ENCODE measurements at regions not wholly inside any gene's neighbourhood (a gene's known extent, or its start where the extent isn't known, plus 50 kb on each side); places are given as distances from the start of the nearest gene placed in this dataset.

DNA sequence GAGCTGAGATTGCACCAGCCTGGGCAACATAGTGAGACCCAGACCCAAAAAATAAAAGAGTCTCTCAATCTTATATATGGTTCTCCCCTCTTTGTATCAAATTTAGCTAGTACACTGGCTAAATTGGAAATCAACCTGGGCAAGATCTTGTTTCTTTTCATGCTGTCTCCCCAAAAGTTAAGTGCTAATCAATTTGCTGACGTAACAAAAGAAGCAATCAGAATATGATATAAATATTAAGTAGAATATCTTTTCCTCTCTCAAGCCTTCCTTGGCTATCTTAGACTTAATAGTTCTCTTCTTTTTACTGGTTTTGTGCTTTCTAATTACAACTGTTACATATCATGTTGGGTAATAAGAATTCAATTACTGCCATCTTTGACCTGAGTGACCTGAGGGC is 258.9 kb downstream of the KCNRG start:
- H3K27me3 ChIP-seq (ENCODE audit: control insufficient read depth, insufficient read depth, low read length): no peaks in the 10 kb centered on the region
- POLR2A ChIA-PET: no interaction called here
- DNase-seq (ENCODE audit: low read depth): no peak
- no peaks in the 10 kb centered on the region for H3K36me3 ChIP-seq (ENCODE audit: control insufficient read depth, insufficient read depth, low read length)
- CTCF ChIA-PET: interaction anchor here (0.6 kb wide), 1 partner anchor 552 kb away, joined by 3 read pairs; no protein-coding TSS in a partner anchor
- TF ChIP-seq, protein P1, sequence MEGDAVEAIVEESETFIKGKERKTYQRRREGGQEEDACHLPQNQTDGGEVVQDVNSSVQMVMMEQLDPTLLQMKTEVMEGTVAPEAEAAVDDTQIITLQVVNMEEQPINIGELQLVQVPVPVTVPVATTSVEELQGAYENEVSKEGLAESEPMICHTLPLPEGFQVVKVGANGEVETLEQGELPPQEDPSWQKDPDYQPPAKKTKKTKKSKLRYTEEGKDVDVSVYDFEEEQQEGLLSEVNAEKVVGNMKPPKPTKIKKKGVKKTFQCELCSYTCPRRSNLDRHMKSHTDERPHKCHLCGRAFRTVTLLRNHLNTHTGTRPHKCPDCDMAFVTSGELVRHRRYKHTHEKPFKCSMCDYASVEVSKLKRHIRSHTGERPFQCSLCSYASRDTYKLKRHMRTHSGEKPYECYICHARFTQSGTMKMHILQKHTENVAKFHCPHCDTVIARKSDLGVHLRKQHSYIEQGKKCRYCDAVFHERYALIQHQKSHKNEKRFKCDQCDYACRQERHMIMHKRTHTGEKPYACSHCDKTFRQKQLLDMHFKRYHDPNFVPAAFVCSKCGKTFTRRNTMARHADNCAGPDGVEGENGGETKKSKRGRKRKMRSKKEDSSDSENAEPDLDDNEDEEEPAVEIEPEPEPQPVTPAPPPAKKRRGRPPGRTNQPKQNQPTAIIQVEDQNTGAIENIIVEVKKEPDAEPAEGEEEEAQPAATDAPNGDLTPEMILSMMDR (IDR thresholded peaks at IDR 0.05; ENCODE audit: insufficient read depth, low read depth, low read length): no peak
- no peak overlapping the region for H3K4me3 ChIP-seq (ENCODE audit: low read depth, low read length)

DNA sequence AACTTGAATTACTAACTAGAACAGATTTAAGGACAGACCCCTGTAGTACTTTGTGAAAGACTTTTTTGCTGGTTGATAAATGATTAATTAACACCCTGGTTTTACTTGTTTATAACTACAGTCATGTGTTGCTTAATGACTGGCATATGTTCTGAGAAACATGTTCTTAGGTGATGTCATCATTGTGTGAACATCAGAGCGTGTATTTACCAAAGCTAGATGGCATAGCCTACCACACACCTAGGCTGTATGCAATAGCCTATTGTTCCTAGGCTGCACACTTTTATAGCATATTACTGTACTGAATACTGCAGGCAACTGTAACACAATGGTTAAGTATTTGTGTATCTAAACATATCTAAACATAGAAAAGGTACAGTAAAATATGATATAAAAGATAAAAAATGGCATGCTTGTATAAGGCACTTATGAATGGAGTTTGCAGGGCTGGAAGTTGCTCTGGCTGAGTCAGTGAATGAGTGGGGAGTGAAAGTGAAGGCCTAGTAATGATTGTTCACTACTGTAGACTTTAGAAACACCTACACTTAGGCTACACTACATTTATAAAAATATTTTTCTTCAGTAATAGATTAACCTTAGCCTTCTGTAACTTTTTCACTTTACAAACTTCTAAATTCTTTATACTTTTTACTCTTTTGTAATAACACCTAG is 260.3 kb downstream of the KCNRG start:
- Histone ChIP-seq H3K36me3 (ENCODE audit: control insufficient read depth, insufficient read depth, low read length) (no peaks in the 10 kb centered on the region), H3K4me3 (ENCODE audit: low read depth, low read length) (no peak overlapping the region), H3K27me3 (ENCODE audit: control insufficient read depth, insufficient read depth, low read length) (0 out of 2 replicates have a peak, but pooled peaks cover 2% of the 10 kb centered on the region)
- no peak for DNase-seq (ENCODE audit: low read depth)
- CTCF ChIA-PET: no interaction called here
- TF ChIP-seq, protein P1 (IDR thresholded peaks at IDR 0.05; ENCODE audit: insufficient read depth, low read depth, low read length): no peak
- POLR2A ChIA-PET: no interaction called here

DNA sequence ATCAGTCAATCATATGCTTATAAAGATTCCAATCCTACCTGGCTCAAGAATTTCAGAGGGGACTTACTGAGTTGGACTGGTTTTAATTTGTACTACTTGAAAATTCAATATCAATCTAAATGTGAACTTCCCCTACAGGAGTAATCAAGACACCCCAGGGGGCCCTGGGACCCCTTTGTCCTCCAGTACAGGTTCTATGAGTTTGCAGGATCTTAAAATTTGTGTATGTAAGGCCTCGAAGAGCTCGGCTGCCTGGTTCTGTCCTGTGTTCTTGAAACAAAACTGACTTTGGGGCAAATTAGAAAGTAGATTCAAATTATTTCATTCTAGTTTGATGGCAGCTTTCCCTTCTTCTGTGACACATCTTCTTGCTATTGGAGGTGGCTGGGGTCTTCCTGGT is 261.3 kb downstream of the KCNRG start:
- ChIA-PET CTCF (no interaction called here), POLR2A (no interaction called here)
- Histone ChIP-seq H3K27me3 (ENCODE audit: control insufficient read depth, insufficient read depth, low read length) (0 out of 2 replicates have a peak, but pooled peaks cover 2% of the 10 kb centered on the region), H3K36me3 (ENCODE audit: control insufficient read depth, insufficient read depth, low read length) (no peaks in the 10 kb centered on the region), H3K4me3 (ENCODE audit: low read depth, low read length) (no peak overlapping the region)
- no peak for DNase-seq (ENCODE audit: low read depth)
- TF ChIP-seq, protein P1 (IDR thresholded peaks at IDR 0.05; ENCODE audit: insufficient read depth, low read depth, low read length): no peak

DNA sequence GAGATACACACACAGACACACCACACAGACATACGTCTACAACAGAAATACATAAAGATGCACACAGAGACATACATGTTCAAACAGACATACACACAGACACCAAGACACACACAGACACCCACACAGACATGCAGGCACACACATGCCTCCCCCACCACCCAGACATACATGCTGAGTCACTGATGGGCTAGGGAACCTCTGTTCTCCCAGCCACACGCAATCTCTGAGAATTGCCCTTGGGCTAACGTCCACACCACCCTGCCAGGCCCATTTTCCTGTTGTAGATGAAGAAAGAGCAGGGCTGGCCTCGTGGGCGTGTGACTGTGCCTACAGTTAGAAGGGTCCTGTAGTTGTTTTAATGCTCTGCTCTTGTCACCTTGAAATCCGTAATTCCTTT is 261.9 kb downstream of the KCNRG start:
- POLR2A ChIA-PET: no interaction called here
- CTCF ChIA-PET: no interaction called here
- no peak for DNase-seq (ENCODE audit: low read depth)
- Histone ChIP-seq H3K36me3 (ENCODE audit: control insufficient read depth, insufficient read depth, low read length) (no peaks in the 10 kb centered on the region), H3K27me3 (ENCODE audit: control insufficient read depth, insufficient read depth, low read length) (0 out of 2 replicates have a peak, but pooled peaks cover 2% of the 10 kb centered on the region), H3K4me3 (ENCODE audit: low read depth, low read length) (no peak overlapping the region)
- TF ChIP-seq, protein P1 (IDR thresholded peaks at IDR 0.05; ENCODE audit: insufficient read depth, low read depth, low read length): no peak

DNA sequence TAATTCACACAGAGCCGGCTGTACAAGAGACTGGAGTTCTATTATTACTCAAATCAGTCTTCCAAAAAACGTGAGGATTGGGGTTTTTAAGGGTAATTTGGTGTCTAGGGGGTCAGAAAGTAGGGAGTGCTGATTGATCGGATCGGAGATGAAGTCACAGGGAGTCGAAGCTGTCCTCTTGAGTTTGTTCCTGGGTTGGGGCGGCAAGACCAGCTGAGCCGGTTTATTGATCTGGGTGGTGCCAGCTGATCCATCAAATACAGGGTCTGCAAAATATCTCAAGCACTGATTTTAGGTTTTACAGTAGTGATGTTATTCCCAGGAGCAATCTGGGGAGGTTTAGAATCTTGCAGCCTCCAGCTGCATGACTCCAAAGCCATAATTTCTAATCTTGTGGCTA is 262.7 kb downstream of the KCNRG start:
- TF ChIP-seq, protein P1 (IDR thresholded peaks at IDR 0.05; ENCODE audit: insufficient read depth, low read depth, low read length): no peak
- no peak overlapping the region for H3K4me3 ChIP-seq (ENCODE audit: low read depth, low read length)
- DNase-seq (ENCODE audit: low read depth): no peak
- POLR2A ChIA-PET: no interaction called here
- 0 out of 2 replicates have a peak, but pooled peaks cover 2% of the 10 kb centered on the region for H3K27me3 ChIP-seq (ENCODE audit: control insufficient read depth, insufficient read depth, low read length)
- CTCF ChIA-PET: no interaction called here
- H3K36me3 ChIP-seq (ENCODE audit: control insufficient read depth, insufficient read depth, low read length): no peaks in the 10 kb centered on the region

Data from BJ (cell line).